ENCODE measurements at regions not wholly inside any gene's neighbourhood (a gene's known extent, or its start where the extent isn't known, plus 50 kb on each side); places are given as distances from the start of the nearest gene placed in this dataset.

DNA sequence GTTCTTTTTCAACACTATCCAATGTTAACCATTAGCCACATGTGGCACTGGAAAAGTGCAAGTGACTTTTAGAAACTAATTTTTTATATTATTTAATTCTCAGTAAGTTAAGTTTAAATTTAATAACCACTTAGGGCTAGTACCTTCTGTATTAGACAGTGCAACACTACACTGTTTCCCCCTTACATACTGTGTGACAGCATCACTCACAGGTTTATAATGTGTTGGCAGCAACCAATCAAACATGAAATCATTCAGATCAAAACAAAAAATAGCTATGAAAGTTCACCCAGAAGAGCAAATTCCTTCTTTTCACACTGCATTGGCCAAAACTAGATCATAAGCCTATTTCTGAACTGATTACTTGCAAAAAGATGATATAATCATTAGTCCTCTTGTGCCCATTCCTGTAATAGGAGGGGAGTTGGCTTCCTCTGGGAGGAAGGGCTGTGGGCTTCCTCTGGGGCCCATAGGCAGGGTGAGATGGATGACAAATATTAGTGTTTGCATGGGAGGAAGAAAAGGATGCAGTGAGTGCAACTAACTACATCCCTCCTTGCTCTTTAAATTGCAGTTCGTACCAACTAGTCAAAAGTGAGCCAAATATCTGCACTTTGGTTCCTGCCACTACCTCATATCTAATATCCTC lies 708.1 kb upstream of the RGMB start:
- DNase-seq (ENCODE audit: extremely low read depth, insufficient read length), result no peak
- Histone ChIP-seq H3K36me3 (ENCODE audit: control insufficient read depth, insufficient read depth, low read length) (no peaks in the 10 kb centered on the region), H3K4me3 (replicated peaks; ENCODE audit: low read depth, low read length) (no peak overlapping the region), H3K27me3 (replicated peaks; ENCODE audit: control insufficient read depth, insufficient read depth, low read length) (no peaks in the 10 kb centered on the region; the same call in 1 of the 2 replicates)
- TF ChIP-seq CTCF (IDR thresholded peaks at IDR 0.05; ENCODE audit: insufficient read depth, low read length, poor library complexity, severe bottlenecking), result no peak

DNA sequence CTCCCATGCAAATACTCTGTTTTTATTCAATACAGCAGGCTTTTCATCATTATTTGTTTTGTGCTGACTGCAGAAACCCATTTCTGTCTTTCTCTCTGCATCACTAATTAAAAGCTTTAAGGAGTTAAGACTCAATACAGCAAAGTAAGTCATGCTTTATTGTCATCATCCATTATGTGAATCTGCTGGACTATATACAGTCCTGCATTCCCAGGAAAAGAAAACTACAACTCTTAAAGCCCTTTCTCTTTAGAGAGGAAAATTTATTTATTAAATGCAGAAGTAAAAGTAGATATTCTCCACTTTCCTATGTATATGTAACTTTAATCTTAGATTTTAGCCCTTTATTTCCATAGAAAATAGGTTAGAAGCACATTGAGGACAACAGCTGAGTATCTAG lies 706.6 kb upstream of the RGMB start:
- no peak for DNase-seq (ENCODE audit: extremely low read depth, insufficient read length)
- no peaks in the 10 kb centered on the region for H3K36me3 ChIP-seq (ENCODE audit: control insufficient read depth, insufficient read depth, low read length)
- no peaks in the 10 kb centered on the region; the same call in 1 of the 2 replicates for H3K27me3 ChIP-seq (replicated peaks; ENCODE audit: control insufficient read depth, insufficient read depth, low read length)
- TF ChIP-seq CTCF (IDR thresholded peaks at IDR 0.05; ENCODE audit: insufficient read depth, low read length, poor library complexity, severe bottlenecking), result no peak
- no peak overlapping the region for H3K4me3 ChIP-seq (replicated peaks; ENCODE audit: low read depth, low read length)

DNA sequence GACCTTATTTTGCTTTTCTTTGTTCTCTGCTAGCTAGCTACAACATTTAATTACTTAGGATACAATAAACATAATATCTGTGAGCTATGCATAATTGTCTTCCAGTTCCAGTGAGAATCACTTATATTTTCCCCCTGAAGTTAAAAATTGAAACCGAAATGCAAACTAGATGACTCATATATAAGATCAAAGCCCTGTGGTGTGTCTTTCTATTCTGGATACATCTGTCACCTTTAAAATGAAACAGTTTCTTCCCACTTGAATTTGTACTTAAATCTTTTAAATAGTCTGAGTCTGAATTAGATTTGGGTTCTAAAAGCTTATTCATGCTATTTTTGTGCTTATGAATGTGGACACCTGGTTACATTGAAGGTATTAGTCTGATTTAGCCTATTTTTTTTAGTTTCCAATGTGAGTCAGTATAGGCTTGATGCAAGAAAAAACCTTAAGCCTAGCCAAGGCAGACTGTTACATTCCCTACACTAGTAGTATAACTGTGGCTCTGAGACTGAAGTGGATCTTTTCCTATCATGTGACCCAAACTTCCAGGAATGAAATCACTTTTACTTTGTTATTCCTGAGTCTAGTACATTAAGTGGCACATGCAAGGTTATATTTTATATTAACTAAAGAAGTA lies 703.5 kb upstream of the RGMB start:
- no peaks in the 10 kb centered on the region for H3K36me3 ChIP-seq (ENCODE audit: control insufficient read depth, insufficient read depth, low read length)
- TF ChIP-seq CTCF (IDR thresholded peaks at IDR 0.05; ENCODE audit: insufficient read depth, low read length, poor library complexity, severe bottlenecking), result no peak
- no peaks in the 10 kb centered on the region; the same call in 1 of the 2 replicates for H3K27me3 ChIP-seq (replicated peaks; ENCODE audit: control insufficient read depth, insufficient read depth, low read length)
- no peak overlapping the region for H3K4me3 ChIP-seq (replicated peaks; ENCODE audit: low read depth, low read length)
- DNase-seq (ENCODE audit: extremely low read depth, insufficient read length), result peak; percentile 13

DNA sequence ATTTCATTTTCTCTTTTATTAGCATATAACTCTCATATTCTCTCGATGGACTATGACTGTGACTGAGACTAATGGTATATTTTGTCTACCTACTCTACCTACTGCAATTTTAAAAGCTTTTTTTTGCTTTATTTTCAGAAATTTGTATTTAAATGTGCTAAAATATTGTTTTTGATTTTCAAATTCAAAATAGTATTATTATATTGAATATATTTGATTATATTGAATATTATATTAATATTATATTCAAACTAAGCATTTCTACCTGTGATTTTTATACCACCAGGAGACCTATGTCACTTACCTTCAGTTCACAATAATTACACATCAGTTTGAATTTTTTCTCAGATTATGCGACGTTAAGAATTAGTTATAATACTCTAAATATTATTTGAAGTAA lies 700.5 kb upstream of the RGMB start:
- Histone ChIP-seq H3K27me3 (replicated peaks; ENCODE audit: control insufficient read depth, insufficient read depth, low read length) (no peaks in the 10 kb centered on the region), H3K4me3 (replicated peaks; ENCODE audit: low read depth, low read length) (no peak overlapping the region), H3K36me3 (ENCODE audit: control insufficient read depth, insufficient read depth, low read length) (no peaks in the 10 kb centered on the region)
- TF ChIP-seq CTCF (IDR thresholded peaks at IDR 0.05; ENCODE audit: insufficient read depth, low read length, poor library complexity, severe bottlenecking), result no peak
- no peak for DNase-seq (ENCODE audit: extremely low read depth, insufficient read length)

DNA sequence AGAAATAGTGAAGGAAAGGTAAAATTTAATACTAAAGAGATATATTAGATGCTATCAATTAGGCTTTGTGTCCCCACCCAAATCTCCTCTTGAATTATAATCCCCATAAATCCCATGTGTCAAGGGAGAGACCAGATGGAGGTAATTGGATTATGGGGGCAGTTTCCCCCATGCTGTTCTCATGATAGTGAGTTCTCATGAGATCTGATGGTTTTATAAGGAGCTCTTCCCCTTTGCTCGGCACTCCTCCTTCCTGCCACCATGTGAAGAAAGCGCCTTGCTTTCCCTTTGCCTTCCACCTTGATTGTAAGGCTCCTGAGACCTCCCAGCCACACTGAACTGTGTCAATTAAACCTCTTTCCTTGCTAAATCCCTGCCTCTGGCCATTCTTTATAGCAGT lies 697.0 kb upstream of the RGMB start:
- Histone ChIP-seq H3K27me3 (replicated peaks; ENCODE audit: control insufficient read depth, insufficient read depth, low read length) (no peaks in the 10 kb centered on the region), H3K36me3 (ENCODE audit: control insufficient read depth, insufficient read depth, low read length) (no peaks in the 10 kb centered on the region), H3K4me3 (replicated peaks; ENCODE audit: low read depth, low read length) (no peak overlapping the region)
- DNase-seq (ENCODE audit: extremely low read depth, insufficient read length), result no peak
- TF ChIP-seq CTCF (IDR thresholded peaks at IDR 0.05; ENCODE audit: insufficient read depth, low read length, poor library complexity, severe bottlenecking), result no peak
